LoVo (cell line): ENCODE measurements at regions not wholly inside any gene's neighbourhood (a gene's known extent, or its start where the extent isn't known, plus 50 kb on each side); places are given as distances from the start of the nearest gene placed in this dataset.
"Not testable (repeated sequence)": the region's sequence is repeated elsewhere in the genome, so short reads cannot be mapped to it uniquely, and the experiment has no call there.

Source experiments
- DNase-seq: peaks from one replicate; pipeline ENCODE4 v3.0.0-alpha.2; 2016; ENCODE audit warnings: low spot score

- no peak for DNase-seq
Measured at GRCh38 chr14:71396050-71396677, 488.9 kb downstream of the PCNX1 start.

DNA sequence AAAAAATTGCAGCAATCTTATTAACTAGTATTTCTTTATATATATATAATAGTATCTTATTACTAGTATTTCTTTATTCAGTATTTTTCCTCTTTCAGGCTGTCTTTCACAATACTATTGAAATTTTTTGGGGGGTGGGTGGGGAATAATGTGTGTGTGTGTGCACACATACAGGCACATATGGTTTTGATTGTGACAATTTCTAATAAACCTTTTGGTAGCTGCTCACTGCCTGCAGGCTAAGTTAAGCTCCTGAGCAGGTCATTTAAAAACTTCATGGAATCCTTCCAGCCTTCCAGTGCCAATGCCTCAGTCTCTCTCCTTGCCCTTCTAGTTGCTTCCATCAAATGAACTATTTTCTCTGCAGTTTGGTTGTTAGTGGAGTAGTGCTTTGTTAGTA lies 490.1 kb downstream of the PCNX1 start:
- DNase-seq: no peak

DNA sequence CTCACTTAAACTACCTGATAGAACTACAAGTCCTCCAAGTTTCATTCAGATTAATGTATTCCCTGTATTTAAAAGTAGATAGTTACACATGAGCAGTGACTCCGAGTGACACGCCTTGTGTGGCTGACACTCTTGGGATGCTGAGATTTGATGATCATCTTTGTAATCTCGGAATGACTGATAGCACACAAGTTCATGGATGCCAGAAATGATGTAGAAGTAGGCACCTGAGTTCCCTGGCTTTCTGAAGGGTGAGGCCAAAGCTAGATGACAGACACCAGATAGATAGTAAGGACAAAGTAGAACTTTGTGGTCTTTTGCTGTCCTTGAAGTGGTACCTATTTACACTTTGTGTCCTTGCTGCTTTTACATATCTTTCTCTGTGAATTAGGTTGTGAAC lies 491.2 kb downstream of the PCNX1 start:
- no peak for DNase-seq

- no peak for DNase-seq
Measured at GRCh38 chr14:71399057-71399487, 491.8 kb downstream of the PCNX1 start.

- no peak for DNase-seq
Measured at GRCh38 chr14:71400871-71401321, 493.6 kb downstream of the PCNX1 start.

DNA sequence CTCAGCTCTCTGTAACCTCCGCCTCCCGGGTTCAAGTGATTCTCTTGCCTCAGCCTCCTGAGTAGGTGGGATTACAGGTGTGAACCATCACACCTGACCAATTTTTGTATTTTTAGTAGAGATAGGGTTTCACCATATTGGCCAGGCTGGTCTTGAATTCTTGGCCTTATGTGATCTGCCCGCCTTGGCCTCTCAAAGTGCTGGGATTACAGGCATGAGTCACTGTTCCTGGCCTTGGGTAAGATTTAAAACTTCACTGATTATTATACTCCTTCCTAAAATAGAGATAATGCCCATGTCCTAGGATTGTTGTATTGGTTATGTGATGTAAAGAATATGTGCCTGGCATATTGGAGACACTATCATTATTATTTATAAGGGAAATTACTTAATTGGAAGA lies 495.2 kb downstream of the PCNX1 start:
- DNase-seq: not testable (repeated sequence)

DNA sequence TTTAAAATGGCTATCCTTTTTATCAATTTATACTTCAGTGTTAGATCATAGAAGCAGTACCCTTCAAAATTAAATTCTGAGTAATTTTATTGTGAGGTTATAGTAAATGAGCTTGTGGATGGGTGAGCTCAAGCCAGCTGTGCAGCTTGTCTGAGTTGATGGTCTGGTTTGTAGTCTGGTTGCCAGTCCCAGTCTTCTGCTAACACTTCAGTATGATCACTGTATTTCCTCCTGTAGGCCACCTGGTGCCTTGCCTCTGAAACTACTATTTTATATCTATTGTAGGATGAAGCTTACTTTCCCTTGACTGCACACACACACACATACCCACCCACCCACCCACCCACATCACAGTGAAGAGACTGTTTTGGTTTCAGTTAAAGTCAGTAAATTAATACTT lies 496.4 kb downstream of the PCNX1 start:
- no peak for DNase-seq

DNA sequence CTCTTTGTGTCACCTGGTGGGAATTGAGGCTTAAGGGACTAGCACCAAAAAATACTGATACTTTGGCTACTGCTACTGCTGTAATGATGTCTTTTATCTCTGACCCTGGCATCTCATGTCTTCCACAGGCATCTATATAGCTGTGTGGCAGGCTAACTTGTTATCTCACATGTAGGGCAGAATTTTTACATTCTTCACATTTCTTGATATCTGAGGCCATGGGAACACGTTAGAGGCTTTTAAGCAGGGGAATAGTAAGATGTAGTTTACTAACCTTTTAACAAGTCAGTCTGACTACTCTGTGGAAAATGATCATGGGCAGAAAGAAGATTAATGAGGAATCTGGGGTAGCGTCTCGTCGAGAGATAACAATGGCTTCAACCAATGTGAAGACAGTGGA lies 498.4 kb downstream of the PCNX1 start:
- DNase-seq: no peak

DNA sequence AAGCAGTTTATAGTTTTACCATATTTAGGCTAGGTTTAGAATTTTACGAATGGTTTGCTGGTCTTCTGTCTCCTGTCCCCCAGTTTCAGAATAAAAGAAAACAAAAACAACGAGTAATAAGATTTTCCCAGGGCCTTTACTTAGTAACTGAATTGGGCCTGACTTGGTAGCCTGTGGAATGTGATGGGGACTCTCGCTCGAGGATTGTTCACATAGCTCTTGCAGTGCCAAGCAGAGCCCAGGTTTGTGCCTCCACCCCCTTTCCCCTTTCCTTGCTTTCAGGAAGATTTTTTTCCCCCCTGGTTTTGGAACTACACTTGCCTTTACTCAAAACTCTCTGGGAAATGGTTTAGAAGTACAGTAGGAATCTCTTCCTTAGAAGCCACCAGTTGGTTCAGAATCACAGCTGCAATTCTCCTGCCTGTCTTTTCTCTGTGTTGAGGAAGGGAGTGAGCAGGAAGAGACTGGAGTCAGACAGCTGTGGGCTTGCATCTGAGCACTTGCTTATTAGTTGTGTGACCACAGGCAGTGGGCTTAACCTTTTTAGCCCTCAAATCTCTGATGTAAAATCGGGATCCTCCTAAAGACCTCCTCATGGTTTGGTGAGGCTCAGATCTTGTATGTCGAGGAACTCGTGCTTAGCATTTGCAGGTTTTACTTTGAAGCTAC lies 501.2 kb downstream of the PCNX1 start:
- no peak for DNase-seq

- DNase-seq: no peak
Measured at GRCh38 chr14:71410578-71411284, 503.5 kb downstream of the PCNX1 start.

GRCh38 chr14:71411285-71411595 lies 504.0 kb downstream of the PCNX1 start:
- DNase-seq: no peak

DNA sequence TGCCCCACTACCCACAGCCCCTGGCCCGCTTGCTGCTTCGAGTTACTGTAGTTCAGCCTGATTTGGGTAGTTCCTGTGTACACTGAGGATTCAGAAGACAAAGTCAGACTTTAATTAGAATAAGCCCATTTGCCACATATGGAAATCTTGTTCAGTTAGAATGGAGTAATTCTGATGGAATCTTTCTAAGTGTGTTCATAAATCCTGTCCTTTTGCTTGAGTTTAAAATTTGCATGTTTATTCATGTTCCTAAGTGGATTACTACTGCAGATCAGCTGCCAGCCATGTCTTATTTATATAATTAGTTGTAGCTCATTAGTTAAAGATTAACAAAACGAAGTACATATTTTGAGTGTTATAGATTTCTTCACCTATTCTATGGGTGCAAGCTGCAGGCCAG lies 504.5 kb downstream of the PCNX1 start:
- no peak for DNase-seq

DNA sequence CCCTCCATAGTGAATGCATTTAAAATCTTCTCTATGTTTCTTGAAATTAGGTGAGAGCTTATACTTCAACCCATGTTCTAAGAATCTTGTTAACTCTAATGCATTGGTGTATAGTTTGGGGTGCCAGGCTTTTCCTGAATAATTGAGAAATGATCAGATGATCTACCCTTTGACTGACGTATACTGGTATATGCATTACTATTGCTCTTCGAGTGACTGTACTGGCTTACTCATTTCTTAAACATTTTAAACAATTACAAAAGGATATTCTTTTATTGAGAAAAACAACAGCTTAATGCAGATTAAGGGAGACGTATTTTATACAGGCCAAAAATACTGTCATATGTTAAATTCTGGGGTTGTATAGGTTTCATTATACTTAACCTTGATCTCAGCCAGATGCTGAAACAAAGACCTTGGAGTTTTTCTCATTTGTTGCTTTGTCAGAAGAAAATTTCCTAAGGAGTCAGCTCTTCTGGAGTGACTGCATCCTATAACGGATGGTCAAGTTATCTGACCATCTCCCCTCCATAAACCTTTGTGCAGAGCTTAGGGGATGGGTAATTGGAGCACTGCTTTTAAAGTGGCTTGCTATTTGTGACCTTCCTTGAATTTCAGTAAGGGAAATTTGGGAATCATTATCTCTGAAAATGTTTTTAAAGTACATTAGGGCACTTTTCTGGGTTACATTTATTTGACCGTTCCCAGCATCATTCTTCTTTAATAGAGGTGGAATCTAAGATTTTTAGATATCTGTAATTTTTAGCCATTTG lies 507.6 kb downstream of the PCNX1 start:
- no peak for DNase-seq

DNA sequence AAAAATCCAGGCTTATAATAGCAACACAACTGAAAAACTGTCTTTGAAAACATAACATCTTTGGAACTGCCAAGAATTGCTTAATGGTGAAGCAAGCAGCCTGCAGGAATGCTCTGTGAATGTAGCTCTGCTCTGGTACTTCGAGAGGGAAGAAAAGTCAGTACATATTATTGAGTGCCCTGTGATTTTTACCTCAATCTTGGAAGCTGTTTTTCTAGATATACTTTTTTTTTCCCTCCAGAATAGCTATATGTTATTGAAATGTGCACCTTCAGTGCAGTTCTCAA lies 508.1 kb downstream of the PCNX1 start:
- DNase-seq: no peak

DNA sequence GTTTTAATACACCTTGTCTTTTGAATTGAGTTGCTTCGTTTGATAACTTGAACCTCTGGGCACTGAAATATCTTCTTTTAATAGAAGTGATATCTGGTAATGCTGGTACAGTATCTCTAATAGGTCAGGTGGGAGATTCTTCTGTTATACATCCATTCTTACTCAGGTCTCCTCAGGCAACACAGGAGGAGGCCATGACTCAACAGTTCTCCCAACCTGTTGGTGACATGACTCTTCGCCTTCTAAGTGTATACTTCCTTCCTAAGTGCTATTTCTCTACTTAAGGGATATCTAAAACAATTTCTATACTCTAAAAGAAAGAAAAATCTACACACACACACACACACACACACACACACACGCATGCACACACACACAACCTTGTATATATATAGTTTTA lies 509.1 kb downstream of the PCNX1 start:
- DNase-seq: no peak

DNA sequence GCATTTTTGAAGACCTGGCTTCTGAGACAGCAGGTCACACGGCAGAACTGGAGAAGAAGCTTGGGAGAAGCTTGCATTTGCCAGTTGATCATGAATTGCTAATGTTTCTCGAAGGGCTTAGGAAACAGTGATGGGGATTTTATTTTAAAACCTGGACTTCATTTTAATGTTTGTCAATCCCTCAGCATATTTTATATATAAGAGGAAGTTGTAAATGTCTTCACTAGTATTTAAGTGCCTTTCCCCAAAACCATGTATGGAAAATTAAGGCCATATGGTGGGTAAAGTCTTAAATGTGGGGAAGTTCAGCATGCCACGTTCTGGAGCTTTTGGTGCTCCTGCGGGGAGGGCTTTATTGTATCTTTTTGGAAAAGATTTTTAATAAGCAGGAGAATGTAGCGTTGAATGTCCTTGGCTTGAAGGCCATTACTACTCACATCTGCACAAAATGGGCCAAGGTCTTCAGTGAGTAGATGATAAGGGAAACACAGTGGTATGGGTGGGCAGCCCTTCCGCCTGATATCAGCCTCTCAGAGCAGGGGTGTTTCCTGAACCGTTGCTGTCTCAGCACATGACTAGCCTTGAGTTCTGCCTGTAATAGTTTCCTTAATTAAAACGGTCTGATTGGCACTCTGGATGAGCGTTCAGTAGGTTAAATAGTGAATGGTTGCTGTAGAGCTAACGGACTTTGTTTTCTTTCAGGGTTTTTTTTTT lies 511.4 kb downstream of the PCNX1 start:
- DNase-seq: no peak

- DNase-seq: no peak
Measured at GRCh38 chr14:71423481-71423880, 508.7 kb upstream of the RGS6 start.

- no peak for DNase-seq
Measured at GRCh38 chr14:71424941-71425340, 507.3 kb upstream of the RGS6 start.

DNA sequence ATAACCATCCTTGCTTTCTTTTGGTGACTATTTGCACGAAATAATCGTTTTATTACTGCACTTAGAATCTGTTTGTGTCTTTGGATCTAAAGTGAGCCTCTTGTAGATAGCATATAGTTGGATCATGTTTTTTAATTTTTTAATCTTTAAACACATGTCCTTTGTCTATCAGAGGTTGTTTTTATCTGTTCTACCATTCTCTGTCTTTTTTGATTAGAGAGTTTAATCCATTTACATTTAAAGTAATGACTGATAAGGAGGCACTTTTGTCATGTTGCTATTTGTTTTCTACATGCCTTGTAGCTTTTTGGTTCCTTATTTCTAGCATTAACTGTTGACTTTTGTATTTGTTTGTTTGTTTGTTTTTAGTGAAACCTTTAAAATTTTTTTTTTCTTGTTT lies 506.2 kb upstream of the RGS6 start:
- no peak for DNase-seq

DNA sequence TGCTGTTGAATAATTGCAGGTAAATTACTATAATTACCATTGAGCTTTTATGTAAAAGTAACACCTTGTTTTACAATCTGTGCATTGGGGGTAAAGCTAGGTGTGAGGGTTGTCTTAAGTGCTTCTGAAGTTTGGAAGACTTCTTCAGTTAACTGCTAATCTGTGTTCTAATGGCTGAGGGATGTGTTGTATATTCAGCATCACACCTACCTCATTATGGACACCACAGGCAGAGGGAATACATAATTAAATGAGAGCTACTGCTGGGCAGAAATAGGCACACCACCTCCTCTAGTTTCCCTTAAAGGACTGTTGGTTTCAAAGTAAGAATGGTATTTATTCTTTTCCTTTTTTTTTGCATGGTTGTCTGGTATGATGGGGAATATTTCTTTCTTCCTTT lies 502.3 kb upstream of the RGS6 start:
- no peak for DNase-seq

- no peak for DNase-seq
Measured at GRCh38 chr14:71430321-71430677, 501.9 kb upstream of the RGS6 start.

DNA sequence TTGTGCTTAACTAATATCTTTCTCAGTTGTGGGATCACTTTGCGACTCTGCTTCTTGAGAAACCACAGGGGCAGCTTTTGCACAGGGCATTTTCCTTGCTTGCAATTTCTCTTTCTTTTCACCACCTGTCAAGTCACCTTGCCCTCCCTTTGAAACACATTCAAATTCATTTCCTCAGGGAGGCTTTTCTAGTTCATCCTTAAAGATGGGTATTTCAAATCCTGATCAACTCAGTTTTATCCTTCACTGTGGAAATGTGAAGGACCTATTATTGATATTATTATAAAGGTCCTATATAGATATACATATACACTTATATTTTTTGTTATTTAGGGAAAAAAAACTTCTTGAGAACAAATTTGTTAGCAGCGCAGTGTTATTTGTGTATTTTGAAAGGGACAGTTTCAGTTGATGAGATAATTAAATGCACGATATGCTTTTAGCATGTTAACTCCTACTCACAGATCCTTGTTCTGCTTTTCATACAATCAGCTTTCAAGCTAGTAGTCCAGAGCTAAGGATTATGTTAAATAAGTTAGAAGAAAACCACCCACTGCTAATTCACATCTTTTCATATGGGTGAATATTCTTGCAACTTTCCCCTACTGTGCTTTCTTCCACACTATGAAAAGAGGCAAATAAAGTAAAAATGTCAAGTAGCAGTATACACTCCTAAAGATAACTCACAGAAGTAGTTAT lies 501.4 kb upstream of the RGS6 start:
- no peak for DNase-seq
